ENCODE measurements at regions not wholly inside any gene's neighbourhood (a gene's known extent, or its start where the extent isn't known, plus 50 kb on each side); places are given as distances from the start of the nearest gene placed in this dataset.
"Not testable (repeated sequence)": the region's sequence is repeated elsewhere in the genome, so short reads cannot be mapped to it uniquely, and the experiment has no call there.

- no peaks in the 10 kb centered on the region for H4K20me1 ChIP-seq (ENCODE audit: control insufficient read depth, insufficient read depth, low read depth, low read length)
- H3F3A ChIP-seq (ENCODE audit: control insufficient read depth, insufficient read depth) = no peaks in the 10 kb centered on the region
- no peaks in the 10 kb centered on the region for H3K79me2 ChIP-seq (ENCODE audit: control insufficient read depth, low read length)
- H3K36me3 ChIP-seq (ENCODE audit: control insufficient read depth, low read length) = no peaks in the 10 kb centered on the region
- no peaks in the 10 kb centered on the region for H3K27me3 ChIP-seq (ENCODE audit: control insufficient read depth, low read length)
- no peaks in the 10 kb centered on the region for H3K4me1 ChIP-seq (ENCODE audit: control insufficient read depth, low read length)
- H3K9me3 ChIP-seq (ENCODE audit: control insufficient read depth, insufficient read depth, low read length) = no peaks in the 10 kb centered on the region
- H3K4me2 ChIP-seq (ENCODE audit: low read length) = no peak overlapping the region
- no peak overlapping the region for H3K4me3 ChIP-seq (ENCODE audit: low read length)
- TF ChIP-seq, protein P1, sequence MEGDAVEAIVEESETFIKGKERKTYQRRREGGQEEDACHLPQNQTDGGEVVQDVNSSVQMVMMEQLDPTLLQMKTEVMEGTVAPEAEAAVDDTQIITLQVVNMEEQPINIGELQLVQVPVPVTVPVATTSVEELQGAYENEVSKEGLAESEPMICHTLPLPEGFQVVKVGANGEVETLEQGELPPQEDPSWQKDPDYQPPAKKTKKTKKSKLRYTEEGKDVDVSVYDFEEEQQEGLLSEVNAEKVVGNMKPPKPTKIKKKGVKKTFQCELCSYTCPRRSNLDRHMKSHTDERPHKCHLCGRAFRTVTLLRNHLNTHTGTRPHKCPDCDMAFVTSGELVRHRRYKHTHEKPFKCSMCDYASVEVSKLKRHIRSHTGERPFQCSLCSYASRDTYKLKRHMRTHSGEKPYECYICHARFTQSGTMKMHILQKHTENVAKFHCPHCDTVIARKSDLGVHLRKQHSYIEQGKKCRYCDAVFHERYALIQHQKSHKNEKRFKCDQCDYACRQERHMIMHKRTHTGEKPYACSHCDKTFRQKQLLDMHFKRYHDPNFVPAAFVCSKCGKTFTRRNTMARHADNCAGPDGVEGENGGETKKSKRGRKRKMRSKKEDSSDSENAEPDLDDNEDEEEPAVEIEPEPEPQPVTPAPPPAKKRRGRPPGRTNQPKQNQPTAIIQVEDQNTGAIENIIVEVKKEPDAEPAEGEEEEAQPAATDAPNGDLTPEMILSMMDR (IDR thresholded peaks at IDR 0.05; ENCODE audit: low read depth, low read length, poor library complexity, severe bottlenecking) = no peak
- TF ChIP-seq EZH2phosphoT487 (IDR thresholded peaks at IDR 0.05; ENCODE audit: borderline replicate concordance, low read length) = no peak
- H3K9me2 ChIP-seq (replicated peaks; ENCODE audit: control insufficient read depth, low read length) = no peaks in the 10 kb centered on the region
- no peak overlapping the region for H3K27ac ChIP-seq (ENCODE audit: low read depth, low read length)
Observed at GRCh38 chr3:64363842-64364241, 138.6 kb upstream of the PRICKLE2 start.

DNA sequence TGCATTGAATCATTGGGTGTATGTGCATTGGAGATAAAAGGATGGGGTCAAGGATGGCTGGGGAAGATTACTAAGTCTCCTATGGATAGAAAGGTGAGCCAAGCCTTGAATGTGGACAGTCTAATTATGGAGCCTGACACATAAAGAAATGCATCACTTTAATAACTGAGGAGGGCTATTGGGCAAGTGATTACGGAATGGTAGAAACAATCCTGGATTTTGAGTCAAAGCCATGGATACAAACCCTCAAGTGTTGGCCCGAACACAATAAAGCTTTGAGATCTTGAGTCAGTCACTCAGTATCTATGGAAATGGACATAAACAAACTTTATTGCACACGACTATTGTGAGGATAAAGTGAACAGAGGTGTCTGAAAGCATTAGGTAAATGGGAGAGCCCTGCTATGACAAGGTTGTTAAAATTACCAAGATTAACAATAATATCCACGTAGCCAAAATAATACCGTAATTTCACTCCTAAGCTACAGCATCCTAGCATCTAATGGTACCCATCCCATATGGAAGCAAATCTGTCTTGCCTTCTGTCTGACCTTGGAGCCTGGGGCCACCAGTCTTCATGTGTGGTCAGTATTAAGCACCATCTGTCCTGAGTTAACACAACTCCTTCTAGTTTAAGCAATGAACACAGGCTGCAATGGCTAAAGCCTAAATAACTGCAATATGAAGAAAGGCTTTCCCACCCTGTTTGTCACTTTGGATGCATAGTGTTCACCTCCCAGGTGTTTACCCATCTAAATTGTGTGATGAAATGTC lies 136.9 kb upstream of the PRICKLE2 start:
- no peaks in the 10 kb centered on the region for H3K79me2 ChIP-seq (ENCODE audit: control insufficient read depth, low read length)
- H3K4me3 ChIP-seq (ENCODE audit: low read length) = no peak overlapping the region
- H3K27me3 ChIP-seq (ENCODE audit: control insufficient read depth, low read length) = no peaks in the 10 kb centered on the region
- no peak overlapping the region for H3K27ac ChIP-seq (ENCODE audit: low read depth, low read length)
- no peaks in the 10 kb centered on the region for H3K36me3 ChIP-seq (ENCODE audit: control insufficient read depth, low read length)
- H3K4me2 ChIP-seq (ENCODE audit: low read length) = no peak overlapping the region
- no peak for TF ChIP-seq EZH2phosphoT487 (IDR thresholded peaks at IDR 0.05; ENCODE audit: borderline replicate concordance, low read length)
- TF ChIP-seq, protein P1 (IDR thresholded peaks at IDR 0.05; ENCODE audit: low read depth, low read length, poor library complexity, severe bottlenecking) = no peak
- H4K20me1 ChIP-seq (ENCODE audit: control insufficient read depth, insufficient read depth, low read depth, low read length) = no peaks in the 10 kb centered on the region
- H3K4me1 ChIP-seq (ENCODE audit: control insufficient read depth, low read length) = no peaks in the 10 kb centered on the region
- no peaks in the 10 kb centered on the region for H3F3A ChIP-seq (ENCODE audit: control insufficient read depth, insufficient read depth)
- no peaks in the 10 kb centered on the region for H3K9me2 ChIP-seq (replicated peaks; ENCODE audit: control insufficient read depth, low read length)
- no peaks in the 10 kb centered on the region for H3K9me3 ChIP-seq (ENCODE audit: control insufficient read depth, insufficient read depth, low read length)

DNA sequence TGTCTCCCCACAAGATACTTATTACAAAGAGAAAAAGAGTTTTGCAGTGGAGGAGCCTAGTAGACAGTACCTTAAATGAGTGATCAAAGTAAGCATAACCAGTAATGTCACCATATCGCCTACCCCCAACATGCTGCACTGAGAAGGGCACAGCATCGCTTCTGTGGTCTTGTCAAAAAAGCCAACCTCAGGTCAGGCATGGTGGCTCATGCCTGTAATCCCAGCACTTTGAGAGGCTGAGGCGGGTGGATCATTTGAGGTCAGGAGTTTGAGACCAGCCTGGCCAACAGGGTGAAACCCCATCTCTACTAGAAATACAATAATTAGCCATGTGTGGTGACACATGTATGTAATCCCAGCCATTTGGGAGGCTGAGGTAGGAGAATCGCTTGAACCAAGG lies 135.8 kb upstream of the PRICKLE2 start:
- H3K4me2 ChIP-seq (ENCODE audit: low read length) = not testable (repeated sequence)

DNA sequence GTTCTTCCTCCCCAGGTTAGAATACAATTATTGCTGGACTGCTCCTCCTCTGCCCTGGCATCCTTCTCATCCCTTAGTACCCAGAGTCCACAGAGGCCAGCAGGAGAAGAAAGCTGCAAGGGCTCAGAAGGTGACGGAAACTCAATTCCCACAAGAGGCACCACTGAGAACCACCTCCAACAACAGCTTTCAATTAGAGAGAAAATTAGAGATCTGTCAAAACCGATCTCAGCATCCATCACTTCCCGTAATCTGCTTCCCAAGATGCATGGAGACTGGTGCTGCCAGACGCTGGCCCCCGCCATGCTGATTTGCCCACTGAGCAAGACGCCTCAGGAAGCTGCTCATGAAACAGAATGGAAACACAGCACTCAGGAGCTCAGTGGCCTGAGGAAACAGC lies 135.0 kb upstream of the PRICKLE2 start:
- Histone ChIP-seq H4K20me1 (ENCODE audit: control insufficient read depth, insufficient read depth, low read depth, low read length) (no peaks in the 10 kb centered on the region), H3K4me1 (ENCODE audit: control insufficient read depth, low read length) (no peaks in the 10 kb centered on the region), H3K9me3 (ENCODE audit: control insufficient read depth, insufficient read depth, low read length) (no peaks in the 10 kb centered on the region), H3K36me3 (ENCODE audit: control insufficient read depth, low read length) (no peaks in the 10 kb centered on the region), H3K4me3 (ENCODE audit: low read length) (no peak overlapping the region), H3K27ac (ENCODE audit: low read depth, low read length) (no peak overlapping the region), H3F3A (ENCODE audit: control insufficient read depth, insufficient read depth) (no peaks in the 10 kb centered on the region), H3K27me3 (ENCODE audit: control insufficient read depth, low read length) (no peaks in the 10 kb centered on the region), H3K79me2 (ENCODE audit: control insufficient read depth, low read length) (no peaks in the 10 kb centered on the region), H3K9me2 (replicated peaks; ENCODE audit: control insufficient read depth, low read length) (no peaks in the 10 kb centered on the region), H3K4me2 (ENCODE audit: low read length) (no peak overlapping the region)
- no peak for TF ChIP-seq EZH2phosphoT487 (IDR thresholded peaks at IDR 0.05; ENCODE audit: borderline replicate concordance, low read length)
- TF ChIP-seq, protein P1 (IDR thresholded peaks at IDR 0.05; ENCODE audit: low read depth, low read length, poor library complexity, severe bottlenecking) = no peak

More for the DNA sequence above, 135.8 kb upstream of the PRICKLE2 start:
- not testable (repeated sequence) for H3K9me2 ChIP-seq (replicated peaks; ENCODE audit: control insufficient read depth, low read length); H3K27ac ChIP-seq (ENCODE audit: low read depth, low read length); H4K20me1 ChIP-seq (ENCODE audit: control insufficient read depth, insufficient read depth, low read depth, low read length); H3K4me1 ChIP-seq (ENCODE audit: control insufficient read depth, low read length); H3K79me2 ChIP-seq (ENCODE audit: control insufficient read depth, low read length); H3K9me3 ChIP-seq (ENCODE audit: control insufficient read depth, insufficient read depth, low read length); H3K27me3 ChIP-seq (ENCODE audit: control insufficient read depth, low read length); H3F3A ChIP-seq (ENCODE audit: control insufficient read depth, insufficient read depth); H3K36me3 ChIP-seq (ENCODE audit: control insufficient read depth, low read length); H3K4me3 ChIP-seq (ENCODE audit: low read length)
